ENCODE measurements at regions not wholly inside any gene's neighbourhood (a gene's known extent, or its start where the extent isn't known, plus 50 kb on each side); places are given as distances from the start of the nearest gene placed in this dataset.

- Histone ChIP-seq H3K23ac (ENCODE audit: insufficient read length, low read depth, low read length) (no peak overlapping the region), H3K79me2 (ENCODE audit: insufficient read depth, low read length) (no peaks in the 10 kb centered on the region), H3K79me1 (ENCODE audit: insufficient read depth, low read depth, low read length, poor library complexity, severe bottlenecking) (no peaks in the 10 kb centered on the region), H4K8ac (replicated peaks; ENCODE audit: insufficient read length, low read depth, low read length) (no peak overlapping the region), H2BK5ac (ENCODE audit: insufficient read length, low read length) (no peak overlapping the region), H2BK15ac (ENCODE audit: low read depth, low read length) (no peak overlapping the region), H4K91ac (ENCODE audit: insufficient read length, low read depth, low read length) (no peak overlapping the region), H3K56ac (ENCODE audit: insufficient read length, low read depth, low read length) (no peak overlapping the region), H2AFZ (ENCODE audit: low read length) (no peak overlapping the region), H2BK20ac (ENCODE audit: low read depth, low read length, poor library complexity, severe bottlenecking) (no peak overlapping the region), H3T11ph (ENCODE audit: low read length) (no peak overlapping the region), H3K14ac (ENCODE audit: insufficient read depth, low read length) (no peak overlapping the region), H2BK120ac (ENCODE audit: low read depth, low read length, poor library complexity, severe bottlenecking) (no peak overlapping the region), H3K9ac (ENCODE audit: extremely low read depth, insufficient read length, low read length) (no peak overlapping the region), H2BK12ac (ENCODE audit: insufficient read length, low read depth, low read length) (no peak overlapping the region), H3K4me1 (ENCODE audit: insufficient read depth, low read length) (no peaks in the 10 kb centered on the region), H3K4ac (ENCODE audit: low read depth, low read length) (no peak overlapping the region), H3K27ac (ENCODE audit: insufficient read length, low read depth, low read length) (no peak overlapping the region), H3K27me3 (ENCODE audit: insufficient read depth, low read length) (no peaks in the 10 kb centered on the region), H4K5ac (ENCODE audit: insufficient read length, low read depth, low read length) (no peak overlapping the region), H3K23me2 (ENCODE audit: insufficient read length, low read depth, low read length, poor library complexity, severe bottlenecking) (no peaks in the 10 kb centered on the region), H2AK5ac (ENCODE audit: insufficient read length, low read length) (no peak overlapping the region), H3K9me3 (ENCODE audit: control insufficient read depth, low read depth, low read length) (no peaks in the 10 kb centered on the region), H4K20me1 (ENCODE audit: control insufficient read depth, insufficient read depth, insufficient read length) (no peaks in the 10 kb centered on the region), H3K4me2 (ENCODE audit: insufficient read depth, insufficient read length, low read length) (no peak overlapping the region), H3K18ac (ENCODE audit: insufficient read length, low read depth, low read length) (no peak overlapping the region)
- peaks cover 10 to 11% of the 10 kb centered on the region in 2 experiments; a peak in 4 of 5 replicates for H3K9me3 Mint-ChIP-seq
- no peak for TF ChIP-seq CTCF (conservative IDR thresholded peaks at IDR 0.05)
- H3K36me3 Mint-ChIP-seq (ENCODE audit: insufficient read depth in 1 of 3, low read depth in 3 of 3) = peaks cover 0 to 15% (median 9%) of the 10 kb centered on the region in 3 experiments; a peak in 5 of 7 replicates
- H3K4me1 Mint-ChIP-seq = peaks cover 0 to 5% of the 10 kb centered on the region in 2 experiments; a peak in 2 of 4 replicates
- H3K27ac Mint-ChIP-seq = no peak overlapping the region
- no CpG with 5 or more reads among the region's 2 CpGs for WGBS (ENCODE audit: extremely low coverage, insufficient read length, low lambda C conversion rate)
- H3K27me3 Mint-ChIP-seq (ENCODE audit: low read depth) = no peaks in the 10 kb centered on the region
- DNase-seq = no peak
- H3K4me3 Mint-ChIP-seq = no peak overlapping the region
Measured at GRCh38 chr2:8058652-8059051, 623.2 kb upstream of the ID2 start.

Measured in H9 (cell line).